GM21528 (cell line): ENCODE measurements at regions not wholly inside any gene's neighbourhood (a gene's known extent, or its start where the extent isn't known, plus 50 kb on each side); places are given as distances from the start of the nearest gene placed in this dataset.

Experiments
- ATAC-seq: cut with Tn5 transposase; IDR thresholded peaks from one replicate; pipeline ENCODE4 v1.9.1; 2021; ENCODE audit warnings: mild to moderate bottlenecking, moderate library complexity; ENCODE audit not compliant: unreplicated experiment, low FRiP score

DNA sequence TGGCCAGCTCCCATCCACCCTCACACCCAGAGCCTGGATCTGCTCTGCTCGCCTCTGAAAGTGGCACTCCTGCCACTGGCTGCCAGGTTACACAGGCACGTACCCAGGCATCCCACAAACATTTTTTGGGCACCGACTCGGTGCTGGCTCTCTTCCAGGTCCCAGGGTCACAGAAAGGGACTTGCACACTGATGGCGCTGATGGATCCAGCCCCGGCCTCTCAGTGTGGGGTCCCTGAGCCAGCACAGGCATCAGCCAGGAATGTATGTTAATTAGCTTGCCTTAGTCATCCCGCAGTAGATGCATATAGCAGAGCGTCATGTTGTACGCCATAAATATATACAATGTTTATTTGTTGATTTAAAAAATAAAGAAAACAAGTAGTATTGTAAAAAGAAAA lies 537.2 kb downstream of the NPHP4 start:
- no peak for ATAC-seq

DNA sequence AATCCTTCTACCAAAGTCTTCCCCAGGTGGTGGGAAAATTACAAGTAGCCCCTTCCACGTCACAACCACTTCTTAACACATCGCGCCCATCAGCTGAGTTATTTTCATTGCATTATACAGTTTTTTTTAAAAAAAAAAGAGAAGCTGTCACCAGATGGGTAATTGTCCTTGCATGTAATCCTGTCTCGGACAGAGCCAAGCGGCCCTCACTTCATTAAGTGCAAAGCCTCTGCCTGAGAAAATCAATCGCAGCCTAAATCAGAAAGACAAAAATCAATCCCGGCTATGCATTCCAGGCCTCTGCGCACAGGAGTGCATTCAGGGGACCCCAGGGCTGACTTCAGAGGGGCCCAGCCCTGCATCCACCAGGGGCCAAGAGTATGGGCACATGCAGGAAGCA lies 538.9 kb downstream of the NPHP4 start:
- no peak for ATAC-seq

DNA sequence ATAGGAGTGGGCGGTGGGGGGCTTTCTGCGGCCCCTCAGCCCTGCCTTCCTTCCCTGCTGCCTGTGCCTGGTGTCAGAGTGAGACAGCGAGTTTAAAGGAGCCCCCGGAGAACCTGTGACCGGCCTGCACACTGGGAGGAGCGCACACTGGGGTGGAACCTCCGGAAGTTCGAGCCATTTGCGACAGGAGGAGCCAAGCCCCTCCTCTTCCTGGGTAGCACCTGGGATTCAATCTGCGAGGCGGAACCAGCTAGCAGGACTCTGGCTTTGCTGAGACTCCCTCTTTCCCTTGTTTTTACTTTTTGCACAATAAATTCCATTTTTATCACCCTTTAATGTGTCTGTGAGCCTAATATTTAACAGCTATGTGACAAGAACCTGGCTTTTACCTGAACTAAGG lies 540.6 kb downstream of the NPHP4 start:
- ATAC-seq, result no peak

DNA sequence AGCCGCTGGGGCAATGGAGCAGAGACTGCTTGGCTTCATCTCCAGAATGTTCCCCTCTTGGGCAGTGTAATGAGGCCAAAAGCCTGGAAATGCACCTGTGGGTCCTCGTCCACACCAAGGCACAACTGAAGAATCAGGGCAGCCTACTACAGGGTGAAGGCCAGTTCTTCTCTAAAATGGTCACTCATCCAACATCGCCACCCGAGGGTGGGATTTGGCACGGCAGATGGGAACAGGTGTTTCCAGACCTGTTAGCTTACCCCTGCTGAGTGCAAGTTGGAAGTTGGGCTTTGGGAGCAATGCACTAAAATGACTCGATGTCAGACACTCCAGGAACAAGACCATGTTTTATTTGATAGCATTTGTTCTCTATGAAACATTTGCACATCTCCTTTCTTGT lies 543.7 kb downstream of the NPHP4 start:
- ATAC-seq, result no peak

DNA sequence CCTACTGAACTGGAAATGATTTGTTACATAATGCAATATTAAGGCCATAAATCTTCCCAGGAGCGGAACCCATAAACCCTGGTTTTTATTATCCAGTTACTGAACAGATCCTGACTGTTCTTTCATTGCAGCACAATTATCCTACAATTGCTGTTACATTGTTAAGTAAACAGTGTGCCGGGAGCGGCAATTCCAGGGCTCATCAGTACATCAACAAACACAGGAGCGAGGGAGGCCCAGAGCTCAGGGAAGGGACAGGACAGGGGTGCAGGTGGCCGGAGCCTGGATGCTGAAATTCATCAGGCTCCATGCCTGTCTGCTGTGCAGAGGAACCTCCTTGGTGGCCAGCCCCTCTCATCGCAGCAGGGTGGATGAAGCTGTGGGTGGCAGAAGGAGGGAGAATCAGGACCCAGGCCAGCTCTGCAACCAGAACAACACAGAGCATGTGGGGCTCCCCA lies 544.7 kb downstream of the NPHP4 start:
- ATAC-seq, result no peak

DNA sequence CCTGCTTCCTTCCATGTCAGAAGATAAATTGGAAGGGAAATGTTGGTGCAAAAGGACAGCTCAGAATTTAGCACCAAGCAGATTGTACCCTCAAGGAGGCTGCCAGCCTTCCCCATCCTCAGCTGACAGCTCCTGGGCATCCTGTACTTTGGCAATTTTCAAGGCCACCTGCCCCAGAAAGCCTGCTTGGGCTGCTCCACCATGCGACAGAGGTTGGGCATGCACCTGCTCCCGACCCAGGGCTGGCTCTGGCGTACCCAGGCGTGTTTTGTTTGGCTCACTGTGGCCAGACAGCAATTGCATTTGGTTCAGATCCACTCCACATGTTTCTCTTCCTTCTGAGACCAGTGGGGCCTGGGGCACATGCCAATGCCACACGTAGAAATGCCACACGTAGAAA lies 547.8 kb downstream of the NPHP4 start:
- no peak for ATAC-seq

DNA sequence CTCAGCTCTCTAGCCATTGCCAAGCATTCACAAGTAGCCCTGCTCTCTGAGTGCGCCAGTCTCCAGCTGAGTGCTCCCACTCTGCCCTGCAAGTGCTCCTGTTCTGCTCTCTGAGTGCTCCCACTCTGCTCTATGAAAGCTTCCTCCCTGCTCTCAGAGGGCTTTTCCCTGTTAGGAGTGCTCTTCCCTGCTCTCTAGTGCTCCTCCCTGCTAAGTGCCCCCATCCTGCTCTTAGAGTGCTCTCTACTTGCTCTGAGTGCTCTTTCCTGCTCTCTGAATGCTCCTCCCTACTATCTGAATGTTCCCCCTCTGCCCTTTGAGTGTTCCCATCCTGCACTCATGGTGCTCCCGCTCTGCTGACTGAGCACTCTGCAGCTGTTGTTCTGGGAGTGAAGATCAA lies 555.4 kb downstream of the NPHP4 start:
- ATAC-seq, result no peak

DNA sequence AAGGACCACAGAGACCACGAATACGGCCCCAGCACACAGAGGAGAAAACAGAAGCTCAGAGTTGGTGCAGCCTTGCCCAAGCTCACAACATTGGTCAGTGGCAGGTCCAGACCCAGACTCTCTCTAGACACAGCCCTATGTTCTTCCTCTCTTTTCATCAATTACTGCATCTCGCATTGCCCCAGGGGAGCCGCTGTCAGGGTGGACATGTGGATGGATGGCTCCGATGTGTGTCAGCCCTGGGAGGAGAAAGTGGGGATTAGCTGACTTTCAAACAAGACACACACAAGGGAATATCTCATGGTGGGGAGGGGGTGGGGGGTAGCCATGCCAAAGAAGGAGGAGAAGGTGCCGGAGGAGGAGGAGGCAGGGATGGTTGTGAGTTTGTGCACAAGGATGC lies 556.8 kb downstream of the NPHP4 start:
- ATAC-seq, result no peak

DNA sequence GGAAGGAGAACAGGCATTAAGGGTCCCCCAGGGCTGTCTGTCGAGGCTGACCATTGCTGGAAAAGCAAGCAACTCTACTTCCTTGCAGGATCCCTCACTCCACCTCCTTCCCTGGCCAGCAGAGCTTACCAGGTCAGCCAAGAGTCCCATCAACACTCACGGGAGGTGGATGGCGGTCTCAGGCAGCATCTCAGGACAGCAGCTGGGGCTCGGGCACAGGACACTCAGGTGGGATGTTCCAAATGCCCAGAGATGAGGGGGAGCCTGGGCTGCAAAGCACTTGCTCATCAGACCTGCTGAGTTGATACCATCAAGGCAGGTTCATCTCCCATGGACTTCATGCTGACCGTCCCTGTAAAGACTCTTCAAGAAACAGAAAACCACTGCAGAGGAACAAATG lies 559.8 kb downstream of the NPHP4 start:
- no peak for ATAC-seq

DNA sequence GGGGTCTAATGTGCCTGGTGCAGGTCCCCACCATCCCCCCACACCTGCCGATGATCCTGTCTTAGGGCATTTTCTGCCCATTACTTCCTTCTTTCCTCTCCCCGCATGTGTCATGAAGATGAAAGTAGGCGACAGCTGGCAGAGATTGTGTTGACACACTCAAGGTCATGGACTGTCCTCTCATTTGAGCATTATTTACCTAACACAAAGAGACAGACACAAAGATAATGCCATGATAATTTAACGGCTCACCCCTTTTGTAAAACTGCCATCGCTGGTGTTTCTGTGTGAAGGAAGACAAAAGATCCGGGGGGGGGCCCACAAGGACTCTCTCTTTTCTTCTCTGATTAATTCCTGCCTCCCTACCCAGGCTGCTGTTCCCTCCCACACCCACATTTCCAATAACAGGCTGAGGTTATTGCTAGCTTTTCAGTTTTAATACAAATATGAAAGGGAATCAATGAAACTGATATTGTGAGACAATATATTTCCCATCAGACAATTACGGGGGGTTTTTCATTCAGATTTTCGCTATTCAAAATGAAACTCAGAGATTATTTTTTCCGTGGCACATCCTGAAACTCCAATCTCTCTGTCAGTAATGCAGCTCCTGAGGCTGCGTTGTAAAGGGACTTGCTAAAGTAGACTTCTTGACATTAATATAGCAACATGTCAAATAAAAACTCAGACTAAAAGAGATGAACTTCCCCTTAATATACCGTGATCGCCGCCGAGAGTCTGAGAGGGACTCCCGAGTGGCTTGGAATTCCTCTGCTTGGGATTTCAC lies 561.1 kb downstream of the NPHP4 start:
- ATAC-seq, result no peak

DNA sequence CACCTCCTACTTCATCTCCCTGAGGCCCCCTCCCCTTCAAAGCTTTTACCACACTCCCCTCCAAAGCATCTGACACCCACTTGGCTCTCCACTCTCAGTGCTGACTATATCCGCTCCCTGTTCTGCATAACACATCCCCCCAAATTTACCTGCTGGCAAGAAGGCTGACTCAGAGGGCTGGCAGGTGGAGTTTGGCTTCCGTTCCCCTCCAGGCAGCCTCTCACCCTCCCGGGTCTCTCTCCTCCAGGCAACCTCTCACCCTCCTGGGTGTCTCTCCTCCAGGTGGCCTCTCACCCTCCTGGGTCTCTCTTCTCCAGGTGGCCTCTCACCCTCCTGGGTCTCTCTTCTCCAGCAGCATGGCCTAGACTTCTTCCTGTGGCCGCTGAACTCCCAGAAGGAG lies 562.1 kb downstream of the NPHP4 start:
- ATAC-seq, result no peak

DNA sequence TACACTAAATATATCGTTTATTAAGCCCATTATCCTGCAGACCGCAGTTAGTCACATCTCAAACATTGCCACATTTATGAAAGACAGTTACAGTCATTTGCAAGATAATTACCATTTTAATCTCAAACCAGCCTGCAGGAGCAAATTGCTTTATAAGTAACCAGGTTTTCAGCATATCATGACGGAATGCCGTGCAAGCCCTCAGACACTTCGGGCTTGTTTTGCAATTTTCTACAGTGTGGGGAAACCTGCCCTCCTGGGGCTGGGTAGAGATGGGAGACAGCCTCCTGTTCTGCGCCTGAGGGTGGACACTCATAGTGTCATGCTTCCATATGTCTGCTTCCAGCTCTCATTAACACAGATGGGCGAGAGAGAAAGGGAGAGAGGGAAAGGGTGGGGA lies 563.9 kb downstream of the NPHP4 start:
- ATAC-seq, result no peak

DNA sequence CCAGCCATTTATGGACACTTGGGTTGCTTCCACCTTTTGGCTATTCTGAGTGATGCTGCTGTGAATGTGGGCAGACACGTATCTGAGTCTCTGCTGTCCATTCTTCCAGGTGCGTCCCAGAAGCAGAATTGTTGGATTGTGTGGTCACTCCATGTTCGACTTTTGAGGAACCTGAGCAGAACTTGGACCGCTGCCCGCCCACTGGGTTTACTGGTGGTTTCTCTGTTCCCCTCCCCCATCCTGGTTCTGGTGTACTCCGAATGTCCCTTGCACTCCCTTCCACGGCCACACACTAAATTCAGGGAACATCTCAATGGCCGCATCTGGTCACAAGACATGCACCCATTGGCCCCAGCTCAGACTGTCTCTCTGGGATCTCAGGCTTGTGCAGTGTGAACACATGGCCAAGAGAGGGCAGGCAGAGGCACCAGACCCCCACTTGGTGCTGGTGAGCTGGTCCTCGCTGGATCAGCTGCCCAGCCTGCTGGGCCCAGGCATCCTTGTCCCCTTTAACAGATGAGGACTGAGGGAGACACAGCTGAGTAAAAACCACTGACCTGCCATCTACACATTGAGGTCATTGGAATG lies 565.1 kb downstream of the NPHP4 start:
- ATAC-seq, result no peak

DNA sequence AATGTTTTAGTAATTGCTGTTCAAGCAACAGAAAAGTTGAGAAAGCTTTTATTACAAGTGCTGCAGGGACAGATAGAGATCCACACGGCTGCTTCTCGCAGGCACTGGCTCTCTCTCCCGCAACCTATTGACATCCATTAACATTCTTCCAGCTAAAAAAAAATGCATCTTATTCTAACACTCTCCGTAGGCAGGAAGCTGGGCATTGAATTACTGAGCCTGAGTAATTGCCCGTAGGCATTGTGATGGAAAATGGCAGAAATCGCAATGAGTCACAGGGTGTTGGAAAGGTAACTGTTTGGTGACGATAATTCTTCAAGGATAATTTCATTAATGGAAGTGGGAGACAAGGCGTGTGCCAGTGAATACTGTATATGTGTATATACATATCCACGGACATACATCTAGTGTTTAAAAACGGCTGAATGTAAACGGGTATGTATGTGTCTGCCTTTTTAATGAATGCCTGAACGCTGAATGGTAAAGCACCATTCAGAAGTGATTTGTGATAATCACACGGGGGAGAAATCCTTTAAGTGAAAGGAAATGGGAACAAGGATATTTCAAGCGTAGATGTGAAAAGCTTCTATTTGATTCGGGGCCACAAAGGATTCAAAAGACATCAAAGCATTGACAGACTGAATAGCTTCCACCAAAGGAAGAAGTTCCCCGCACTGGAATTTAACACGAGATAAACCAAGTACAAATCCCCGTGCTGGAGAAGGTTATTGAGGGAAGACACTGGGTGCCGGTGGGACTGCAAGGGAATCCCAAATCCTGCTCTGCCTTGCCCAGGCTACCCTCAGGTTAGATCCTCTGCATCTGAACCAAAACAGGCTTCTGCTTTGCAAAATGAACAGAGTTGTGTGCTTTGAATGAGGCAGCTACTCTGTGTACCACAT lies 567.2 kb downstream of the NPHP4 start:
- ATAC-seq, result no peak

DNA sequence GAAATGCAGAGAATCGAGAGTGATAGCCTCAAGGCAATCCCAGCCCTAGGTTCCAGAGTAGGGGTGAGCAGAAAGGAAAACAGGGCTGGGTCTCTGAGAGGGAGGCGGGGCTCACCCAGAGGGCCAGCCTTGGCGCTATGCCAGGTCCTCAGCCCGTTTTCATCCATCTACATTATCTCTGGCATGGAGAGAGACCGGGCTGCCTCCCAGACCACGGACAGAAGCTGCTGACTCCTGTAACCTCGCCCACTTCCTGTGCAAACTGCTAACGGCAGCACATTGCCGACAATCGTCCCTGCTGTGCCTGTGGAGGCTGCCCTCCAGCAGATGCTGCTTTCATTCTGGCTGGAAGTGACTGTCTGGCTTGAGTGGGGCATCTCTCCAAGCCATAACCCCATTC lies 569.1 kb downstream of the NPHP4 start:
- no peak for ATAC-seq

DNA sequence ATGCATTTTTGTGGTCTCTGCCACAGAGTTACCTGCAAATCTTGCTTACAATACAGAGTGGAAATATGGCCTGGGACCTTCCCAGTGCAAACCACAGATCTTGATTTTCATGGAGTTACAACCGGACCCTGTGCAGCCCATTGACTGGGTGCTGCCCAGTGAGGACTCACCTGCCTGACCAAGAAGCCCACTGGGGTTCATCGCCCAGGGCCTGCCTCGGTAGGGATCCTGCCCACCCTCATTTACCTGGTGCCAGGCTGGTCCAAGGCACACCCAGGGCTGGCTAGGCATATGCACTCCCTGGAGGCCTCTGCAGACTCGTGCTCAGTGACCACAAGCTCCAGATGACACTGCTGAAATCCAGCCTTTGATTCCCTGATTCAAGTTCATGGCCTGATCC lies 572.7 kb downstream of the NPHP4 start:
- no peak for ATAC-seq

DNA sequence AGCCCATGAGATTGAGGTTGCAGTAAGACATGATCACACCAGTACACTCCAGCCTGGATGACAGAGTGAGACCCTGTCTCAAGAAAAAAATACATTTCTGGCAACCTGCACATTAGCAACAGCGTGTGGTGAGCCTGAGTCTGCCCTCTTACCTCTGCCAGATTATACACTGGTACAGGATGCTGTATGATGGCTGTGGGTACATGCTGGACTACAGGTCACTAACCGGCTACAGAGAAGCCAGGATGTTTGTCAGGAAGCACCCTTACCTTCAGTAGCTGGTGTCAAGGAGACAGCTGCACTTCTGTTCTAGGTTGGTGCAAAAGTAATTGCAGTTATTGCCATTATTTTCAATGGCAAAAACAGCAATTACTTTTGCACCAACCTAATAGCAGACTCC lies 575.7 kb downstream of the NPHP4 start:
- ATAC-seq, result no peak

DNA sequence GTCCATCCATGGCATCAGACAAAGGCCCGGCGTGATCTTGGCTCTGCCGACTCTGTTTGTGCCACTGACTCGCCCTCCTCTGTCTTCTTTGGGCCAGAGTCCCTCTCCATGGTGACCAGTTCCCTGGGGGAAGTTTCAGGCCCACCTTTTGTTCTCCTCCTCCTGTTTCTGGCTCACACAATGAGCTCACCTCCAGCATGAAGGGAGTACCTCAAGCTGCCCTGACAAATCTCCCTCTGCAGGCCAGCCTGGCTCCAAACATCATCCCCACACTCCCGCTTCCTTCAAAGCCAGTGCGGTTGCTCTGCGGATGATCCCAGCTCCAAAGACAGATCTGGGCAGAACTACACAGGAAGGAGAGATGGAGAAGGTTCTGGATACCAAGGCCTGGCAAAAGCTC lies 576.6 kb downstream of the NPHP4 start:
- ATAC-seq, result no peak

DNA sequence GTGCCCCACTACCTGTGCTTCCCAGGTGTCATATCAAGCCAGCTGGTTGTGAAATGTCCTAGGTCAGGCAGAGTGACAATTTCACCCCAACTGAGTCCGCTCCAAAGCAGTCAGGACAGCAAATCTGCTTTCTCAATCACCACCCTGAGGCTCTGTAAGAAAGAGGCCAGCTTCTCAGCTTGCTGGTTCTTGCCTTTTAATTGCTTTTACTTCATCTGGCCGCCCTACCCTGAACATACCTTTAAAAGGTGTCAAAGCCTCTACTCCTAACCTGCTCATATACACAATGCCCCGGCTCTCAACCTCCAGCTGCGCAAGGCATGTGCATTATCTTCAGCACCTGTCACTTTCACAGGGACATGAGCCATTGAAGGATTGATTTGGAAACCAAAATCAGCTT lies 581.6 kb downstream of the NPHP4 start:
- no peak for ATAC-seq

DNA sequence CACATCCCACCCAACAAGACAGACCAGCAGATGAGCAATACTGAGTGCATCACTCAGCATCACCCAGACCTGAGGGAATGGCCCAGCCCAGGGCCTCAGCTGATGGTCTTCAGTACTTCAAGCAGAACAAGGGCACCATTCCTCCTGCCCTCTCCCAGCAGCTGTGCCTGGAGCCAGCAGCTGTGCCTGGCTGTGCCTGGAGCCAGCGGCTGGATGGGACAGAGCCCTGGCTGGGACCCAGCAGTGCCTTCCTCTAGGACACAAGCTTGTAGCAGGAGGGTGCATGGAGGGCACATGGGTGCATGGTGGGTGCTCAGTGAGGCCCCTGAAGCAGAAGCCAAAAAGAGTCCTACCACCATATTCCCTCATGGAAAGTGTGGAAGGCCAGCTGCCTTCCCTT lies 583.8 kb downstream of the NPHP4 start:
- no peak for ATAC-seq

DNA sequence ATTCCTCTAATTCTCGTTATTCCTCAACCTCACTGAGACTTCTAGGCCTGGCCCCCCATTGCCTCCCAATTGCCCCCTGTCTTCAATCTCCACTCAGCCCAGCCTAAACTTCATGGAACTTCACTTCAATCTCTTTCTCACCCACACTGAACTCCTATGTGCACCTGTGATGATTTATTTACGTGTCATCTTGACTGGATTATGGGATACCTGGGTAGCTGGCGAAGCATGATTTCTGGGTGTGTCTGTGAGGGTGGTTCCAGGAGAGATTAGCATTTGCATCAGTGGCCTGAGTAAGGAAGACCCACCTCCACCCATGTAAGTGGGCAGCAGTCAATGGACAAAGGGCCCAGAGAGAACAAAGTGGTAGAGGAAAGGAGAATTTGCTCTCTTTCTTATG lies 587.0 kb downstream of the NPHP4 start:
- no peak for ATAC-seq
